Breast epithelium (tissue), 3 donors: ENCODE measurements at regions not wholly inside any gene's neighbourhood (a gene's known extent, or its start where the extent isn't known, plus 50 kb on each side); places are given as distances from the start of the nearest gene placed in this dataset.

Experiments used
- POLR2A ChIP-seq: fragments of 450-650 bp; IDR thresholded peaks from one replicate; pipeline ENCODE4 v1.6.1; 2016; ENCODE audit warnings: antibody characterized with exemption, mild to moderate bottlenecking, moderate library complexity
- TF ChIP-seq, protein P1 (sequence below), 3 donors: fragments of 450-650 bp; IDR thresholded peaks; one replicate each; pipeline ENCODE4 v1.5.1; 2016 to 2017; ENCODE audit warnings: antibody characterized with exemption in 3 of 3, mild to moderate bottlenecking in 3 of 3, moderate library complexity in 3 of 3

- TF ChIP-seq POLR2A = no peak
- TF ChIP-seq, protein P1, sequence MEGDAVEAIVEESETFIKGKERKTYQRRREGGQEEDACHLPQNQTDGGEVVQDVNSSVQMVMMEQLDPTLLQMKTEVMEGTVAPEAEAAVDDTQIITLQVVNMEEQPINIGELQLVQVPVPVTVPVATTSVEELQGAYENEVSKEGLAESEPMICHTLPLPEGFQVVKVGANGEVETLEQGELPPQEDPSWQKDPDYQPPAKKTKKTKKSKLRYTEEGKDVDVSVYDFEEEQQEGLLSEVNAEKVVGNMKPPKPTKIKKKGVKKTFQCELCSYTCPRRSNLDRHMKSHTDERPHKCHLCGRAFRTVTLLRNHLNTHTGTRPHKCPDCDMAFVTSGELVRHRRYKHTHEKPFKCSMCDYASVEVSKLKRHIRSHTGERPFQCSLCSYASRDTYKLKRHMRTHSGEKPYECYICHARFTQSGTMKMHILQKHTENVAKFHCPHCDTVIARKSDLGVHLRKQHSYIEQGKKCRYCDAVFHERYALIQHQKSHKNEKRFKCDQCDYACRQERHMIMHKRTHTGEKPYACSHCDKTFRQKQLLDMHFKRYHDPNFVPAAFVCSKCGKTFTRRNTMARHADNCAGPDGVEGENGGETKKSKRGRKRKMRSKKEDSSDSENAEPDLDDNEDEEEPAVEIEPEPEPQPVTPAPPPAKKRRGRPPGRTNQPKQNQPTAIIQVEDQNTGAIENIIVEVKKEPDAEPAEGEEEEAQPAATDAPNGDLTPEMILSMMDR (IDR thresholded peaks at IDR 0.05) = no peak
Measured at GRCh38 chr5:56307714-56308333, 74.7 kb upstream of the ANKRD55 start.
